Type B pancreatic cell (in vitro differentiated cells): ENCODE measurements at regions not wholly inside any gene's neighbourhood (a gene's known extent, or its start where the extent isn't known, plus 50 kb on each side); places are given as distances from the start of the nearest gene placed in this dataset.

Experiments used
- DNase-seq: peaks from one replicate; pipeline ENCODE4 v3.0.0; 2021; ENCODE audit warnings: mixed read lengths; ENCODE audit not compliant: unreplicated experiment; ENCODE audit errors: extremely low spot score
- H3K27ac Mint-ChIP-seq: 2 replicates; pipeline ENCODE4 v1.8.0; 2021; ENCODE audit warnings: mild to moderate bottlenecking, mixed read lengths
- H3K27me3 Mint-ChIP-seq: 2 replicates; pipeline ENCODE4 v1.8.0; 2021; ENCODE audit warnings: mixed read lengths
- H3K36me3 Mint-ChIP-seq: 2 replicates; pipeline ENCODE4 v1.8.0; 2021; ENCODE audit warnings: mixed read lengths
- H3K4me1 Mint-ChIP-seq: one replicate; pipeline ENCODE4 v1.8.0; 2021; ENCODE audit warnings: mixed read lengths; ENCODE audit not compliant: unreplicated experiment
- H3K4me3 Mint-ChIP-seq: 2 replicates; pipeline ENCODE4 v1.8.0; 2021; ENCODE audit warnings: mild to moderate bottlenecking, mixed read lengths
- H3K9me3 Mint-ChIP-seq: 2 replicates; pipeline ENCODE4 v1.8.0; 2021; ENCODE audit warnings: mixed read lengths
- TF ChIP-seq, protein P1 (sequence below): fragments of 200-600 bp; sonication (generic); conservative IDR thresholded peaks from 2 replicates; pipeline ENCODE4 v1.5.0; 2021; ENCODE audit warnings: antibody characterized with exemption, mild to moderate bottlenecking

DNA sequence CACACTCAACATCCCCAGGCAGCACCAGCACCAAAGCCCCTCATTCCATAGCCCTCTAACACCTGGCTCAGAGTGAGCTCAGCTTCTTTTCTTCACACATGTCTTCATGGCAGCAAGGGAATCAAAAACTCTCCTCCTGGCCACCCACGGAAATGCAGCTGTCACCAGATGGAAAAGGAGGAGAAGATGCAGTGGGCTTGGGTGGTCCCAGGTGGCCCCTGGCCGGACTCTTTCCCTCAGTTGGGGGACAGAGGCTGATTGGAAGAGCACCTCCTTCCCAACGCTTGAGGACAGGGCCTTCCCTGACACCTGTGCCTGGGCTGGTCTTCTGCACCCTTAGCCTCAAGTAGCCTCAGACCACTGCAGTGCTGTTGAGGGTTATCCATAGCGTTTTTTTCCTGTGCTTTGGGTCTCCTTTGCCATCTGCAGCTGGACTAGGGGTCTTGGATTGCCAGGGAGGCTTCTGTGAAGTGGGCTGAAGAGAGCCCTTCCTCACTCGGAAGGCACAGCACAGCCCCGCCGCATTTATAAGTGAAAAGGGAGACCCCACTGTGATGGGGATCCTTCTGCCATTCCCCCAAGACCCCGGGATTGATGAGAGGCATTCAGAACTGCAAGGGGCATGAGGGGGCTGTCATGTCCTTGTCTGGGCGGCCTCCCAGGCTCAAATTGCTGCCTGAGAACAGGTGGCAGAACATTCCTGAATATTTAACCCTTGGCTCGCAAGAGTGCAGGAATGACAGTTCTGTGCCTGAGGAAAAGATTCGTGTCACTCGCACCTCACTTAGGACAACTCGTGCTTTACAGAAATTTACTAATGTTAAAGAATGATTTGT, 200.0 kb downstream of the AUH start:
- Mint-ChIP-seq H3K27ac (peak overlapping the region; percentile 93), H3K4me3 (no peak overlapping the region), H3K4me1 (peaks cover 25% of the 10 kb centered on the region), H3K27me3 (no peaks in the 10 kb centered on the region), H3K9me3 (no peaks in the 10 kb centered on the region), H3K36me3 (no peaks in the 10 kb centered on the region)
- TF ChIP-seq, protein P1, sequence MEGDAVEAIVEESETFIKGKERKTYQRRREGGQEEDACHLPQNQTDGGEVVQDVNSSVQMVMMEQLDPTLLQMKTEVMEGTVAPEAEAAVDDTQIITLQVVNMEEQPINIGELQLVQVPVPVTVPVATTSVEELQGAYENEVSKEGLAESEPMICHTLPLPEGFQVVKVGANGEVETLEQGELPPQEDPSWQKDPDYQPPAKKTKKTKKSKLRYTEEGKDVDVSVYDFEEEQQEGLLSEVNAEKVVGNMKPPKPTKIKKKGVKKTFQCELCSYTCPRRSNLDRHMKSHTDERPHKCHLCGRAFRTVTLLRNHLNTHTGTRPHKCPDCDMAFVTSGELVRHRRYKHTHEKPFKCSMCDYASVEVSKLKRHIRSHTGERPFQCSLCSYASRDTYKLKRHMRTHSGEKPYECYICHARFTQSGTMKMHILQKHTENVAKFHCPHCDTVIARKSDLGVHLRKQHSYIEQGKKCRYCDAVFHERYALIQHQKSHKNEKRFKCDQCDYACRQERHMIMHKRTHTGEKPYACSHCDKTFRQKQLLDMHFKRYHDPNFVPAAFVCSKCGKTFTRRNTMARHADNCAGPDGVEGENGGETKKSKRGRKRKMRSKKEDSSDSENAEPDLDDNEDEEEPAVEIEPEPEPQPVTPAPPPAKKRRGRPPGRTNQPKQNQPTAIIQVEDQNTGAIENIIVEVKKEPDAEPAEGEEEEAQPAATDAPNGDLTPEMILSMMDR = peak; percentile 22
- DNase-seq = no peak

DNA sequence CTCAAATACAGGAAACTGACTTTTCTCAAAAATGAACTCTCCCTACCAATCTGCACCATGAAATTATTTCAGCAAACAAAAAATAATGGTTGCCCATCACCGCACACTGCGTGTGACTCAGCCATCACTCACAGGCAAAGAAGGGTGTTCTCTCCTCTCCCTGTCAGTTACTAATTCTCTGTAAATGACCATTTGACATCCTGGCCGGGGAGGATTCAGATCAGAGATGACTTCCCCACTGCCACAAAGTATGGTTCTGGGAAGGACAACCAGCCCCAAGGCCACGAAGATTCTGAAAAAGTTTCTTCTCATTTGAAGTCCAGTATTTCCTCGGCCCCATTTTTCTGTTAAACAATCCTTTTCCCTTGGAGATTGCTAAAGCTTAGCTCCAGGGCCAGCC, 199.4 kb downstream of the AUH start:
- TF ChIP-seq, protein P1 = no peak
- Mint-ChIP-seq H3K4me1 (peaks cover 32% of the 10 kb centered on the region), H3K27me3 (no peaks in the 10 kb centered on the region), H3K27ac (peak overlapping the region; percentile 93), H3K36me3 (no peaks in the 10 kb centered on the region), H3K4me3 (peak overlapping the region; percentile 49), H3K9me3 (no peaks in the 10 kb centered on the region)
- DNase-seq = no peak

DNA sequence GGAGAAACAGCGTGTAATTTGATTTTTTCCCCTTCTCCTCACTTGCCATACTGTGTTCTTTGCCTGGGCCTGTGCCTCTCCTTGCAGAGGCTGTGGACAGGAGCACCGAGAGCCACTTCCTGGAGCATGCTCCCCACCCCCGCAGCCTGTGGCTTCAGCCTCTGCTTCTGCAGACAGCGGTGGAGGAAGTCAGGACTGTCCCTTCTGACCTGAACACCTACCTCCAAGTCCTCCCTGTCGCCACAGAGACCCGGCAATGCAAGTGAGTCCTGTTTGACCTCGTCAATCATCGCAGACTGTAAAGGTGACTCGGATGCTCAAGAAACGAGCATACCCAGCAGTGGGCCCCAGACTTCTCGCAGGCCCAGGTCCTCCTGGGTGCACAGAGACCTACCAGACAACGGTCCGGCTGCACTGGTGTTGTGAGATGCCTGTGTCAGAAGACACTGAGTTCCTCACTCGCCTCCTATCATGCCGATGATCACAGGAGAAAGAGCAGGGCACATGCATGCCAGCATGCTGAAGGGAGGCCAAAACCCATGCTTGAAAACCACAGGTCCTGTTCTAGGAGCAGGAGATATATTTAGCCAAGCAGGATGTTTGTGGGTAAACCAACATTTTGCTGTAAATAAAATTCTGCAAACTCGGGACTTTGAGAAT, 198.8 kb downstream of the AUH start:
- TF ChIP-seq, protein P1 = no peak
- DNase-seq = no peak
- Mint-ChIP-seq H3K27me3 (no peaks in the 10 kb centered on the region), H3K27ac (peak overlapping the region; percentile 93), H3K36me3 (no peaks in the 10 kb centered on the region), H3K4me3 (peak overlapping the region; percentile 49), H3K9me3 (no peaks in the 10 kb centered on the region), H3K4me1 (peaks cover 32% of the 10 kb centered on the region)

DNA sequence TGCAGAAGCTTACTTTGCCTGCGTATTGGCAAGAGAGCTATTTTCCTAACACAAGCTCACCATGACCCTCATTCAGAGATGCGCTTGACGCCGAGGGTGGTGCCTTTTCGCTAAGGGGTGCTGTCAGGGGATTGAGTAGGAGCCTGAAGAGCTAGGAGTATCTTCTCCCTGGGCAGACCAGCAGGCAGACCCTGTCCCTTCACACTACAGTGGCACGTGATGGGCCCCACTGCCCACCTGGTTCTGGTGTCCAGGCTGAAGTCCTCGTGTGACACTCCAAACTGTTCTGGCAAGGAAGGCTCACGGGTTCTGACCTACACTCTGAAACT, 198.3 kb downstream of the AUH start:
- Mint-ChIP-seq H3K4me3 (no peak overlapping the region), H3K27ac (no peak overlapping the region), H3K4me1 (peaks cover 32% of the 10 kb centered on the region), H3K9me3 (no peaks in the 10 kb centered on the region), H3K36me3 (no peaks in the 10 kb centered on the region), H3K27me3 (no peaks in the 10 kb centered on the region)
- TF ChIP-seq, protein P1 = no peak
- DNase-seq = no peak

DNA sequence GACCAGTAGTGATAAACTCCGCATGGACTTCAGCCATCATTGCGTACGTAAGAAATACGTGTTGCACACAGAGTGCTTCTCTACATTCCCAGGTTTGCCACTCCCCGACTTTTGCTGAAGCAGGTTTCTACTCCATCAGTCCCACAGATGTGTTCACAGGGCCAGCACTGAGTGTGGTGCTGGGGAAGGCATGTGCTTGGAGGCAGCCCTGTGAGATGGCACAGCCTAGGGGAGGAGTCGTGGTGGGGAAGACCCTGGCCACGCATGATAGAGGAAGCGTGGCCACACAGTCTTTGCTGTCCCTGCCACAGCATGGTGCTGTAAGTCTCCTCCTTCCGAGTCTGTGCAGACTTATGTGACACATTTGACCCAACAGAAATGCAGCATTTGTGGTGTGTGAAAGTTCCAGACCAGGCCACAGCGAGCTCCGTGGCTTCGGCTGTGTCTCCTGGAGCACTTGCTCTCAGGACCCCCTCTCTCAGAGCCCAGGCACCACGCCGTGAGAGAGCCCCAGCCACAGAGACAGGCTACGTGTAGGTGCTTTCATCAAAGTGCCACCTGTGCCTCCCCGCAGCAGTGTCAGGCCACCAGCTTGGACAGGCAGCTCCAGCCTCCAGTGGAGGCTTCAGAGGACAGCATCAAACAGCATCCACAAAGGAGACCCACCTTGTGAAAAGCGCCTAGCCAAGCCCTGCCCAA, 197.8 kb downstream of the AUH start:
- Mint-ChIP-seq H3K4me3 (no peak overlapping the region), H3K9me3 (no peaks in the 10 kb centered on the region), H3K4me1 (peaks cover 32% of the 10 kb centered on the region), H3K36me3 (no peaks in the 10 kb centered on the region), H3K27ac (peak overlapping the region; percentile 5), H3K27me3 (no peaks in the 10 kb centered on the region)
- DNase-seq = no peak
- TF ChIP-seq, protein P1 = no peak
